Esophagus (tissue), 2 donors: ENCODE measurements at regions not wholly inside any gene's neighbourhood (a gene's known extent, or its start where the extent isn't known, plus 50 kb on each side); places are given as distances from the start of the nearest gene placed in this dataset.

Source experiments
- H3K27ac ChIP-seq, 2 donors: one replicate each; pipeline ENCODE4 v1.5.1; 2013; ENCODE audit warnings: low read depth in 2 of 2, mild to moderate bottlenecking in 2 of 2, inconsistent platforms in 1 of 2, low read length in 1 of 2, moderate library complexity in 1 of 2
- H3K27me3 ChIP-seq, 2 donors: one replicate each; pipeline ENCODE4 v1.6.1; 2013; ENCODE audit warnings: low read length in 2 of 2, control low read depth in 1 of 2, mild to moderate bottlenecking in 1 of 2; ENCODE audit not compliant: insufficient read depth in 2 of 2, control insufficient read depth in 1 of 2
- H3K36me3 ChIP-seq, 2 donors: one replicate each; pipeline ENCODE4 v1.6.1; 2013; ENCODE audit warnings: low read length in 1 of 2; ENCODE audit not compliant: control insufficient read depth in 2 of 2, insufficient read depth in 2 of 2
- H3K4me1 ChIP-seq, 2 donors: one replicate each; pipeline ENCODE4 v1.6.1; 2013; ENCODE audit warnings: low read length in 1 of 2; ENCODE audit not compliant: control insufficient read depth in 2 of 2, insufficient read depth in 2 of 2
- H3K4me3 ChIP-seq, 2 donors: one replicate each; pipeline ENCODE4 v1.5.1; 2013; ENCODE audit warnings: low read length in 2 of 2, mild to moderate bottlenecking in 2 of 2, low read depth in 1 of 2, moderate library complexity in 1 of 2
- H3K9me3 ChIP-seq, 2 donors: one replicate each; pipeline ENCODE4 v1.6.1; 2013; ENCODE audit warnings: mild to moderate bottlenecking in 2 of 2, low read depth in 1 of 2, low read length in 1 of 2, moderate library complexity in 1 of 2; ENCODE audit not compliant: control insufficient read depth in 2 of 2, insufficient read depth in 1 of 2
- WGBS, 2 donors: extraction: QIAGEN DNeasy Blood & Tissue Kit; methylation state at CpG; one replicate each; pipeline ENCODE4 v1.1.7; 2013; 5-methylcytosine and 5-hydroxymethylcytosine counted together
- donor health status: healthy with polysubstance abuse.
- donor health status: Bipolar disorder and iron deficiency.

GRCh38 chr2:122858075-122858702 lies 1102.7 kb downstream of the TSN start:
- no peaks in the 10 kb centered on the region for H3K36me3 ChIP-seq
- H3K27ac ChIP-seq, result no peak overlapping the region
- 74 to 75% methylated on average over 2 of the region's 2 CpGs for WGBS, 2 donors
- H3K27me3 ChIP-seq, result no peaks in the 10 kb centered on the region
- peaks cover 0 to 3% of the 10 kb centered on the region in 2 donors for H3K9me3 ChIP-seq
- no peak overlapping the region for H3K4me3 ChIP-seq
- no peaks in the 10 kb centered on the region for H3K4me1 ChIP-seq

GRCh38 chr2:122858813-122859212 lies 1103.4 kb downstream of the TSN start:
- H3K4me3 ChIP-seq, result no peak overlapping the region
- H3K27ac ChIP-seq, result no peak overlapping the region
- H3K36me3 ChIP-seq, result no peaks in the 10 kb centered on the region
- no peaks in the 10 kb centered on the region for H3K27me3 ChIP-seq
- WGBS, 2 donors, result 85 to 88% methylated on average over 5 of the region's 5 CpGs
- no peaks in the 10 kb centered on the region for H3K4me1 ChIP-seq
- peaks cover 0 to 3% of the 10 kb centered on the region in 2 donors for H3K9me3 ChIP-seq

GRCh38 chr2:122859260-122859659 lies 1103.8 kb downstream of the TSN start:
- no peak overlapping the region for H3K27ac ChIP-seq
- H3K4me3 ChIP-seq, result no peak overlapping the region
- H3K4me1 ChIP-seq, result no peaks in the 10 kb centered on the region
- no peaks in the 10 kb centered on the region for H3K27me3 ChIP-seq
- 93 to 96% methylated on average over 9 of the region's 9 CpGs for WGBS, 2 donors
- no peaks in the 10 kb centered on the region for H3K36me3 ChIP-seq
- H3K9me3 ChIP-seq, result peaks cover 0 to 3% of the 10 kb centered on the region in 2 donors

- Histone ChIP-seq H3K27ac (no peak overlapping the region), H3K36me3 (no peaks in the 10 kb centered on the region), H3K4me3 (no peak overlapping the region), H3K4me1 (no peaks in the 10 kb centered on the region), H3K27me3 (no peaks in the 10 kb centered on the region), H3K9me3 (peaks cover 2 to 3% of the 10 kb centered on the region in 2 donors)
- WGBS, 2 donors, result 62 to 63% methylated on average over 3 of the region's 3 CpGs
These were observed 1108.1 kb downstream of the TSN start for GRCh38 chr2:122863532-122863931.

- Histone ChIP-seq H3K27ac (no peak overlapping the region), H3K9me3 (peaks cover 0 to 2% of the 10 kb centered on the region in 2 donors), H3K4me3 (no peak overlapping the region), H3K27me3 (no peaks in the 10 kb centered on the region), H3K36me3 (no peaks in the 10 kb centered on the region), H3K4me1 (no peaks in the 10 kb centered on the region)
- 71 to 77% methylated on average over 3 of the region's 3 CpGs for WGBS, 2 donors
These were observed 1109.3 kb downstream of the TSN start for GRCh38 chr2:122864728-122865127.

GRCh38 chr2:122866095-122866494 lies 1110.6 kb downstream of the TSN start:
- Histone ChIP-seq H3K36me3 (no peaks in the 10 kb centered on the region), H3K9me3 (peaks cover 0 to 2% of the 10 kb centered on the region in 2 donors), H3K4me3 (no peak overlapping the region), H3K27me3 (no peaks in the 10 kb centered on the region), H3K4me1 (no peaks in the 10 kb centered on the region), H3K27ac (no peak overlapping the region)

GRCh38 chr2:122867941-122868340 lies 1112.5 kb downstream of the TSN start:
- Histone ChIP-seq H3K27me3 (no peaks in the 10 kb centered on the region), H3K36me3 (no peaks in the 10 kb centered on the region), H3K9me3 (peaks cover 0 to 2% of the 10 kb centered on the region in 2 donors), H3K27ac (no peak overlapping the region), H3K4me3 (no peak overlapping the region), H3K4me1 (no peaks in the 10 kb centered on the region)
- WGBS, 2 donors, result 65 to 66% methylated on average over 3 of the region's 3 CpGs

- no peaks in the 10 kb centered on the region for H3K4me1 ChIP-seq
- WGBS, 2 donors, result 87 to 88% methylated on average over 6 of the region's 6 CpGs
- no peaks in the 10 kb centered on the region for H3K36me3 ChIP-seq
- H3K27ac ChIP-seq, result no peak overlapping the region
- H3K27me3 ChIP-seq, result no peaks in the 10 kb centered on the region
- H3K9me3 ChIP-seq, result peaks cover 0 to 2% of the 10 kb centered on the region in 2 donors
- no peak overlapping the region for H3K4me3 ChIP-seq
These were observed 1113.3 kb downstream of the TSN start for GRCh38 chr2:122868646-122869275.

- H3K27me3 ChIP-seq, result no peaks in the 10 kb centered on the region
- no peak overlapping the region for H3K4me3 ChIP-seq
- no peaks in the 10 kb centered on the region for H3K36me3 ChIP-seq
- WGBS, 2 donors, result 76 to 85% methylated on average over 2 of the region's 2 CpGs
- H3K9me3 ChIP-seq, result no peaks in the 10 kb centered on the region
- no peak overlapping the region for H3K27ac ChIP-seq
- no peaks in the 10 kb centered on the region for H3K4me1 ChIP-seq
These were observed 1118.5 kb downstream of the TSN start for GRCh38 chr2:122873951-122874350.
